SK-MEL-5 (cell line): ENCODE measurements at regions not wholly inside any gene's neighbourhood (a gene's known extent, or its start where the extent isn't known, plus 50 kb on each side); places are given as distances from the start of the nearest gene placed in this dataset.

Source experiments
- DNase-seq: peaks from one replicate; pipeline ENCODE4 v3.0.0-alpha.2; 2016; ENCODE audit warnings: low read depth, low spot score
- in situ Hi-C: cut with HindIII; loops from 2 replicates; pipeline ENCODE4 v1.10.0; 2016; ENCODE audit warnings: low sequenced_read_pairs, high pct_unique_total_duplicates, low pct_unique_long_range_greater_than_20kb

DNA sequence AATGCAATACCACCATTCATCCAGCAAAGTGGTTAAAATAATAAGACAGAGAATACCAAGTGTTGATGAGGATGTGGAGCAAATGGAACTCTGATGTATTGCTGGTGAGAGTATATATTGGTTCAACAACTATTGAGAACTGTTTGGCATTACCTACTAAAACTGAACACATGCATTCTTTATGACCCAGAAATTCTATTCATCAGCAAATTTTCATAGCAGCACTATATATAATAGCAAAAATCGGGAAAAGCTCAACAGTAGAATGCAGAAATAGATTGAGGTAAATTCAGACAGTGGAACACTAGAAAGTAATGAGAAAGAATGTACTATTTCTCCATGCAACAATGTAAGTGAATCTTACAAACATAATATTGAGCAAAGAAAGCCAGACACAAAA lies 62.2 kb upstream of the FOXP4 start:
- in situ Hi-C loops = no loop called here
- no peak for DNase-seq

DNA sequence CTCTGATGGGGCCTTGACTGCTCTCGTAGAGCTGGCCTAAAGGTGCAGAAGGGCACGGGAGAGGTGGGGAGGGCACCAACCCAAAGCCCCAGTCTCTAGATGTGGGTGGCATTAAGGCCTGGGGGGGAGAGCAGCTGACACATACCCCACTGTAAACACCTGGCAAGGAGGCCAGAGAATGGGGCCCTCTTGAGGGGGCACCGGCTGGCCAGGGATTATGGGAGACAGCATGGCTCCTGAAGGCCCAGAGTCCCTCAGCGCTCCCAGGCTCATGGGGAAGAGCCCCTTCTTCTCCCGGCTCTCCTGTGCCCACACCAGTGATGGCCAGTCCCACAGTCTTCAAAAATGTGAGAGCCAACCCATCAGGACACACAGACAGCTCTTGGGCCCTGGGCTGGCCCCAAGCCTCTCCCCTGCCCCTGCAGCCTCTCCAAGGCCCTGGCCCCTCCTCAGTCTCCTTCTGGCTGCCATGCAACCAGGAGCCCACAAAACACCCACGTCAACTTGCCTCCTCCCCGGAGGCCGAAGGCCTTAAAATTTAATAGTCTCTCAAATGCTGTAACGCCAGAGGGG lies 58.2 kb upstream of the FOXP4 start:
- in situ Hi-C loops = no loop called here

DNA sequence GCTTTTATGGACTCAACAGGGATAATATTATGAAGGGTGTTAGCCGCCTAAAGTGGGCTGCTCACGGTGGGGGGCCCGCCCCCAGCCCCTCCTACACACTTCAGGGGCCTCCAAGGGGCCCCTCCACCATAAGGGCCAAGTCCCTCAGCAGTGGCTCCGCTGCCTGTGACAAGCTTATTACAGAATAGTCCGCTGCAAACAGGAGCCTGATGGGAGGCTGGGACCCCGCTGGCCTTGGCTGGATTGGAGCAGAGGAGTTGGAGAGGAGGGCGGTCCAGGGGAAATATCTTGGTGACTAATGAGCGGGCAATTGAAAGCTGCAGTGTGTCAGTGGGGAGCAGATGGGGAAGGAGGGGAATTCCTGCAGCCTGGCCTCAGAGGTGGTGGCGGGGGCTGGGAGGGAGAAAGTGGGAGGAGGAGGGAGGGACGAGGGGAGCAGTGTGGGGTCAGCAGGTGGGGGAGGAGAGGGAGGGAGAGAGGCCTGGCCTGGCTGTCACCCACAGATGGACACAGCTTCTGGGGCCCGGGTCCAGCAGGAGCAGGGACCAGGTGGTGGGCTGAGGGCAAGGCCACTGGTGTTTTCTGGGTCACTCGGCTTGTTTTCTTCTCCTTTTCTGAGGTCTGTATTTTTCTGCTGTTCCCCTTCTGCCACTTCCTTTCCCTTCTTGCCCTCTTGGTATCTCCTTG lies 57.6 kb upstream of the FOXP4 start:
- DNase-seq = no peak
- in situ Hi-C loops = no loop called here

More for the DNA sequence above, 58.2 kb upstream of the FOXP4 start:
- DNase-seq = no peak

DNA sequence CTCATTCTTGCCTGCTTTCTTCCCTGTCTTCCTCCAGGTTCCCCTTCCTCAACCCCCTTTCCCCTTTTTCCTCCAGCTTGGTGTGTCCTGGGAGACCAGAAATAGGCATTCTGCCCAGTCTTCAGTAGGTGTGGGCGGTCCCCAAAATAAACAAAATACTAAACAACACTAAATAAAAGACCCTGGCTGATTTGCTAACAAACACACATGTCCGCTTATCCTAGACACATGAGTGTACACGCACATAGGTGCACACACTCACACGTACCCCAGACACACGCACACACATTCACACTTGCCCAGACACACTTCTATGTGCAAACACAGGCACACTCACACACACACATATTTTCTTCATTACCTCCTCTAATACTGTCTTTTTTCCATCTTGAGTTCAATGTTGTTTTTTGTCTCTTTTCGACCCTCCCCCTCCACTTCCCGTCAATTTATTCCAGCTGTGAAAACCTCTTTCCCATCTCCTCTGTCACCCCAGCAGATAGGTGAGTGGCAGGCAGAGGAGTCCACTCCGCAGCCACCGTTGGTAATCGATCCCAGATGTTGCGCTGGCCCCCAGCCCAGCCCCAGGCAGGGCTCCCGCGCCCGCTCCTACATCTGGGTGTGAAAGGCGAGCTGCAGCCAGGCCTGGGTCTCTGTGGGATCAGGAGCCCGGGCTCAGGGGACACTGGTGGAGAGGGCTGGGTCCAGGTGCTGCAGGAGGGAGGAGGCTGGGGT lies 56.9 kb upstream of the FOXP4 start:
- in situ Hi-C loops = no loop called here
- no peak for DNase-seq

DNA sequence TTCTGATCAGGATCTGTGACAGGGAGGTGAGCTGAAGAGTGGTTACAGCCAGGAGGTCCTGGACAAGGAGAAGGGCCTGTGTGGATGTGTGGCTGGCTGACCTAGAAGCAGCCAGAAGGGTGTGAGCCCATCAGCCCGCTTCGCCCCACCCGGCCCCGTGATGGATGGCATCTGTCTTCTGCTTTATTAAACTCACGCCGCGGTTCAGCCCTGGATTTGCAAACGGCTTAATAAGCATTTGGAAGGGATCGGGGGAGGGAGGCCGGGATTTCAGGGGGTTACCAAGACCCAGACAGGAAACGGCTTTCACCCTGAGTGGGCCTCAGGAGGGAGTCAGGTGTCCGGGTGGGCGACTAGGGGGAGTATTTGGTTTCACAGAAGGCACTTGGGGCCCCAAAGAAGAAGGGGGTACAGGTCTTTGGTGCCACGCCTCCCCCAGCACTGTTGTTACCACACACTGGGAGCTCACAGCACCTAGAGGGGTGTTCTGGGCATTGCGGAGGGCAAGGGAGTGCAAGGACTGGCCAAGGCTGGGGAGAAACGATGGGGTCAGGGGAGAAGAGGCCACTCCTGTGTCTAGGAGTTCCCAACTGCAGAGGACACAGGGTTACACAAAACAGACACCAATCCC lies 53.8 kb upstream of the FOXP4 start:
- DNase-seq = no peak

DNA sequence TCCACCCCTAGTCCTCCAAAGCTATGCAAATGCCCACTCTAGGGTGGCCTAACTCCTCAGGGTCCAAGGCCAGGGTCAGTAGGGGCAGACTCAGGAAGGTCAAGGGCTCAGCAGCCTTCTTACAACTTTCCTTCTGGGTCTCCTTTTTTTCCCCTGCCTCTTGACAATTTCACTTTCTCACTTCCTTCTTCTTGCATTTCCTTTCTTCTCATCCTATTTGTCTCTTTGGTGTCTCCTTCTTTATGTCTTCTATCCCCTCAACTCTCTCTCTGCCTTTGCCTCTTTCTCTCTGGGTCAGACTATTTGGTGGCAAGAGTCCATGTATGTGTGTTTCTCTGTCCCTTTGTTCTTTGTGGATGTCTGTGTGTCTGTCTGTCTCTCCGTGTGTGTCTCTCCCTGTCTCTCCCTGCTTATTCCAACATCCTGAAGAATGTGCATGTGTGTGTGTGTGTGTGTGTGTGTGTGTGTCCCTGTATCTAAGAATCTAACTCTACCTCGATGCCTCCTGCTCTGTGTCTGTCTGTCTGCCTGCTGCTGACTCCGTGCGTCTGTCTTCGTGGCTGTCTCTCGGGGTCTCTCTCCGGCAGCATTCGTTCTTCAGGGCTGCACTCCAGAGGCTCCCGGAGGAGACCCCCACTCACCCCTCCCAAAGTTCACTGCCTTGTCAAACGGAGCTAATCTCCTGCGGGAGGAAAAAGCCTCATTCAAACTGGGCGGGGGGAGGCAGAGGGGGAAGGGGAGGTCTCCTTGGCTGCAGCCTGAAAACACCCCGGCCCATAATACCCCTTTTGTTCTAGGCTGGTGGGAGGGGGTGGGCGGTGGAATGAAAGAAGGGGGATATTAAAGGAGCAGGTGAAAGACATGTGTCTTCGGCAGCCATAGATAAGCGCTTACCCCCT lies 51.7 kb upstream of the FOXP4 start:
- in situ Hi-C loops = no loop called here
- no peak for DNase-seq

More for the DNA sequence above, 53.8 kb upstream of the FOXP4 start:
- in situ Hi-C loops = no loop called here
